Heart left ventricle (tissue), 13 donors: ENCODE measurements at regions not wholly inside any gene's neighbourhood (a gene's known extent, or its start where the extent isn't known, plus 50 kb on each side); places are given as distances from the start of the nearest gene placed in this dataset.

Experiments
- CTCF ChIP-seq, 12 donors: fragments of 200-600 bp; sonication (generic) in 4 of 12; IDR thresholded peaks; one replicate each; pipeline versions ENCODE4 v1.5.0 to v1.8.0; 2018 to 2022; ENCODE audit warnings: antibody characterized with exemption in 12 of 12, mild to moderate bottlenecking in 5 of 12
- POLR2A ChIP-seq, 2 donors: fragments of 450-650 bp; IDR thresholded peaks; one replicate each; pipeline ENCODE4 v1.6.1; 2017; ENCODE audit warnings: antibody characterized with exemption in 2 of 2, mild to moderate bottlenecking in 2 of 2, moderate library complexity in 2 of 2
- donor health status: ischemic (EF 13 %, LVEDD 7.1; RV severe dilation, severe dysfunction).
- donor health status: DM: no; HTN: yes; CAD: no.
- donor health status: DM: no; HTN: no; CAD: no.
- donor health status: ischemic (EF 25% LVEDD 6.9; RV normal size, moderate dysfunction).
- donor health status: ischemic (EF 25% LVEDD 5.7; RV mildly dilated, moderate dysfunction).
- donor health status: ischemic (EF 35%, LVEDD 5.7; RV mildly dilated, moderate dysfunction).
- donor health status: nonischemic (EF 11% LVEDD 7.7; RV severe dilation, severe dysfunction).
- donor health status: DM: yes; HTN: yes; CAD: no.
- donor health status: PGD.
- donor health status: ischemic (EF 29% LVEDD 5.4; RV normal size, mild dysfunction).
- donor health status: nonischemic (EF 23%, LVEDD 6.1; RV moderate dilation, normal function).

- TF ChIP-seq CTCF (IDR thresholded peaks at IDR 0.05) (no peak), POLR2A (IDR thresholded peaks at IDR 0.05) (no peak)
Observed at GRCh38 chr21:30097791-30098190, 68.8 kb downstream of the CLDN17 start.
